Skeletal muscle satellite cell (primary cell): ENCODE measurements at regions not wholly inside any gene's neighbourhood (a gene's known extent, or its start where the extent isn't known, plus 50 kb on each side); places are given as distances from the start of the nearest gene placed in this dataset.
"Not testable (repeated sequence)": the region's sequence is repeated elsewhere in the genome, so short reads cannot be mapped to it uniquely, and the experiment has no call there.

Experiments used
- H3K27me3 ChIP-seq: 2 replicates; pipeline ENCODE4 v1.7.0; 2013; ENCODE audit warnings: low read length; ENCODE audit not compliant: control insufficient read depth, insufficient read depth
- H3K36me3 ChIP-seq: 2 replicates; pipeline ENCODE4 v1.7.0; 2013; ENCODE audit warnings: mild to moderate bottlenecking, control low read depth, low read length; ENCODE audit not compliant: insufficient read depth
- H3K4me1 ChIP-seq: 2 replicates; pipeline ENCODE4 v1.7.0; 2013; ENCODE audit warnings: low read length; ENCODE audit not compliant: control insufficient read depth, insufficient read depth
- H3K4me2 ChIP-seq: 2 replicates; pipeline ENCODE4 v1.7.0; 2013; ENCODE audit warnings: mild to moderate bottlenecking, low read length
- H3K4me3 ChIP-seq: 2 replicates; pipeline ENCODE4 v1.7.0; 2013; ENCODE audit warnings: low read length
- H3K9ac ChIP-seq: 2 replicates; pipeline ENCODE4 v1.7.0; 2013; ENCODE audit warnings: mild to moderate bottlenecking, low read depth, low read length, moderate library complexity
- H3K9me3 ChIP-seq: replicated peaks from 2 replicates; pipeline ENCODE4 v1.7.0; 2013; ENCODE audit warnings: mild to moderate bottlenecking, control low read depth, low read length

- H3K4me2 ChIP-seq, H3K36me3 ChIP-seq, H3K9ac ChIP-seq, H3K4me1 ChIP-seq, H3K27me3 ChIP-seq, H3K4me3 ChIP-seq: not testable (repeated sequence)
- peaks cover 57% of the 10 kb centered on the region for H3K9me3 ChIP-seq
Measured at GRCh38 chr21:9747870-9748269, 773.5 kb upstream of the TPTE start.

- H3K9me3 ChIP-seq: peaks cover 55% of the 10 kb centered on the region
Measured at GRCh38 chr21:9748451-9748850, 772.9 kb upstream of the TPTE start.

GRCh38 chr21:9749741-9750230 lies 771.6 kb upstream of the TPTE start:
- not testable (repeated sequence) for H3K4me1 ChIP-seq, H3K27me3 ChIP-seq, H3K4me2 ChIP-seq, H3K9ac ChIP-seq, H3K36me3 ChIP-seq, H3K4me3 ChIP-seq
- H3K9me3 ChIP-seq: peaks cover 51% of the 10 kb centered on the region

More at GRCh38 chr21:9748451-9748850, 772.9 kb upstream of the TPTE start:
- H3K4me1 ChIP-seq, H3K4me3 ChIP-seq, H3K9ac ChIP-seq, H3K36me3 ChIP-seq, H3K27me3 ChIP-seq, H3K4me2 ChIP-seq: not testable (repeated sequence)

- peaks cover 46% of the 10 kb centered on the region for H3K9me3 ChIP-seq
- H3K4me1 ChIP-seq: no peaks in the 10 kb centered on the region
- no peak overlapping the region for H3K4me3 ChIP-seq
- no peaks in the 10 kb centered on the region for H3K36me3 ChIP-seq
- no peak overlapping the region for H3K9ac ChIP-seq
- H3K27me3 ChIP-seq: no peaks in the 10 kb centered on the region
- H3K4me2 ChIP-seq: no peak overlapping the region
Measured at GRCh38 chr21:9750341-9751086, 770.9 kb upstream of the TPTE start.

- H3K36me3 ChIP-seq, H3K27me3 ChIP-seq, H3K4me1 ChIP-seq, H3K9ac ChIP-seq, H3K4me2 ChIP-seq, H3K4me3 ChIP-seq: not testable (repeated sequence)
- peaks cover 46% of the 10 kb centered on the region for H3K9me3 ChIP-seq
Measured at GRCh38 chr21:9751087-9751585, 770.2 kb upstream of the TPTE start.

GRCh38 chr21:9752028-9752427 lies 769.4 kb upstream of the TPTE start:
- not testable (repeated sequence) for H3K36me3 ChIP-seq, H3K27me3 ChIP-seq, H3K4me1 ChIP-seq, H3K4me3 ChIP-seq, H3K9ac ChIP-seq, H3K4me2 ChIP-seq
- H3K9me3 ChIP-seq: peaks cover 41% of the 10 kb centered on the region

- not testable (repeated sequence) for H3K4me2 ChIP-seq, H3K9ac ChIP-seq, H3K4me1 ChIP-seq, H3K4me3 ChIP-seq, H3K27me3 ChIP-seq, H3K36me3 ChIP-seq
- peaks cover 46% of the 10 kb centered on the region for H3K9me3 ChIP-seq
Measured at GRCh38 chr21:9753441-9753840, 767.9 kb upstream of the TPTE start.

- Histone ChIP-seq H3K4me2 (no peak overlapping the region), H3K9me3 (peaks cover 48% of the 10 kb centered on the region), H3K4me3 (no peak overlapping the region), H3K9ac (no peak overlapping the region), H3K4me1 (no peaks in the 10 kb centered on the region), H3K27me3 (no peaks in the 10 kb centered on the region), H3K36me3 (no peaks in the 10 kb centered on the region)
Measured at GRCh38 chr21:9753943-9754342, 767.4 kb upstream of the TPTE start.

- H3K4me3 ChIP-seq, H3K27me3 ChIP-seq, H3K4me1 ChIP-seq, H3K9ac ChIP-seq, H3K36me3 ChIP-seq, H3K4me2 ChIP-seq: not testable (repeated sequence)
- H3K9me3 ChIP-seq: peaks cover 52% of the 10 kb centered on the region
Measured at GRCh38 chr21:9754434-9754833, 766.9 kb upstream of the TPTE start.

- H3K9me3 ChIP-seq: peaks cover 47% of the 10 kb centered on the region
- H3K4me2 ChIP-seq: no peak overlapping the region
- no peaks in the 10 kb centered on the region for H3K4me1 ChIP-seq
- no peak overlapping the region for H3K4me3 ChIP-seq
- H3K9ac ChIP-seq: no peak overlapping the region
- no peaks in the 10 kb centered on the region for H3K36me3 ChIP-seq
- no peaks in the 10 kb centered on the region for H3K27me3 ChIP-seq
Measured at GRCh38 chr21:9755611-9756010, 765.8 kb upstream of the TPTE start.

GRCh38 chr21:9756677-9757076 lies 764.7 kb upstream of the TPTE start:
- H3K4me2 ChIP-seq: no peak overlapping the region
- no peaks in the 10 kb centered on the region for H3K27me3 ChIP-seq
- H3K4me3 ChIP-seq: no peak overlapping the region
- no peak overlapping the region for H3K9ac ChIP-seq
- peaks cover 45% of the 10 kb centered on the region for H3K9me3 ChIP-seq
- no peaks in the 10 kb centered on the region for H3K4me1 ChIP-seq
- no peaks in the 10 kb centered on the region for H3K36me3 ChIP-seq

GRCh38 chr21:9757118-9757517 lies 764.3 kb upstream of the TPTE start:
- not testable (repeated sequence) for H3K27me3 ChIP-seq, H3K4me3 ChIP-seq, H3K36me3 ChIP-seq, H3K4me2 ChIP-seq, H3K9ac ChIP-seq, H3K4me1 ChIP-seq
- H3K9me3 ChIP-seq: peaks cover 43% of the 10 kb centered on the region
